ENCODE measurements at regions not wholly inside any gene's neighbourhood (a gene's known extent, or its start where the extent isn't known, plus 50 kb on each side); places are given as distances from the start of the nearest gene placed in this dataset.
"Not testable (repeated sequence)": the region's sequence is repeated elsewhere in the genome, so short reads cannot be mapped to it uniquely, and the experiment has no call there.

DNA sequence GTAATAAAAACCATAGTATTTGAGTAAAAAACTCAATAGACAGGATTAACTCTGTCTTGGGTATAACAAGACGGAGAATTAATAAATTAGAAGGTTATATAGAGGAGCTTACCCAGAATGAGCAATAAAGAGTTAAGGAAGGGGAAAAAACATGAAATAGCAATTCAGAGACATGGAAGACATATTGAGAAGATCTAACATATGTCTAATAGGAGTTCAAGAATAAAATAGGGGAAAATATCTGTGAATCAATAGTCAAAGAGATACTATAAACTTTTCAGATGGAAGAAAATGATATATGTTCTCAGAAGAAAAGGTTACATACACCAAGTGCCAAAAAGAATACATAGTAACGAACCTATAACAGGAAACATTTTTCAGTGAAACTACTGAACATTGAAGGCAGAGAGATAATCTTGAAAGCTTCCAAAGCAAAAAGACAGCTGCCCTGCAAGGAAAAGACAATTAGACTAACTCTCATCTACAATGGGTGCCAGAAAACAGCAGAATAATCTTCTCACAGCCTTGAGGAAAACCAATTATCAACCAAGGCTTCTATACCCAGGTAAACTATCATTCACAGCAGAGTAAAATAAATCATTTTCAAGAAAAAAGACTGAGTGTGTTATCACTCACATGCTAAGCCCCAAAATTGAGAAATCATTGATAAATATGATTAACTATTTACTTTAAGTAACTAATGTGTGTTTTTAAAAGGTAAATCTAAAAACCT lies 106.0 kb downstream of the ENC1 start:
- no peak for DNase-seq (ENCODE audit: low read depth in 2 of 2)

DNA sequence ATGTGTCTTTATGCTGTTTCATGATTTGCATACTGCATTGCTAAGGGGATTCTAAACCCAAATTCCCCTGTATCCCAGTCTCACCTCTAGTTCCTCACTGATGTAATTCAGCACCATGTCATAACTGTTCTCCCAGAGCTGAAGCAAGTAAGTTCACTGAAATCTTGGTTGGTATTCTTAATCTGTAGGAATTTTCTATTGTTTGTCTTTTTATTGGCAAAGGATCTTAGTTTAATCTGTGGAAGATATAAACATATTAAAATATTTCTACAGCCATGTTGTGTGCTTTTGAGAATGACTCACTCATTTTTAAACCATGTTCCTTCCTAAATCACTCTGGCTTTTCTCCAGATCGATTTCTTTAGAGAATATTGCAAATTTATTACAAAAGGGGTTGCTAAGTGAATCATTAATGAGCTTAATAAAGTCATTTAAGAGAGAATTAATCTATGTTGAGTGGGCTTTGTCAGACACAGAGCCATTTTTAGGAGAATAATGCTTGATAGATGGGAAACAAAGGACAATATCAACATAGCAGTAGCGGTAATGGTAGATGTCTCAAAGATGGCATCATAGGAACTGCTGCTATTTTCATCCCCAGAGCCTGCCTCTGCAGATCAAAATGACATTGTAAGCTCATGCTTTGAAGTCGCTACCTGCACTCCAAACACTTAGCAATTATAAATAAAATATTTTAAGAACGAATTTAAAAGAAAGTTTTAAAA lies 110.0 kb downstream of the ENC1 start:
- no peak for DNase-seq (ENCODE audit: low read depth in 2 of 2)

GRCh38 chr5:74529101-74529500 lies 111.4 kb downstream of the ENC1 start:
- DNase-seq (ENCODE audit: low read depth in 2 of 2), result peak in 1 of 2 donors; percentile 43

DNA sequence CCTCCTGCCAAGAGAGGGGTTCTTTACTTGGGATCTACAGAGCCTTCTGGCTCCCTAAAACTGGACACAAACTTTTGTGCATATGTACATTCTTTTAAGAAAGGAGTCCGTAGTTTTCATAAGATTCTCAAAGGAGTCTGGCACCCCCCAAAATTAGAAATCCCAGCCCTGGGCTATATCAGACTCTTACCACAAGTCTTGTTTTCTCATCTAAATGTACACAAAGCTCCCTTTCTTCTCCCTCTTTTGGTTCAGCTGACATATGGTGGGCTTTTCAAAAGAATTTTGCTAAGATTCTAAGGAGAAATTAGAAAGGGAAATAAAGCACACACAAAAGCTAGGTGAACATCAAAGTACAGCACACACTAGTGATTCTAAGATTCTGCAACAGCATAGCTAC lies 114.4 kb downstream of the ENC1 start:
- no peak for DNase-seq (ENCODE audit: low read depth in 2 of 2)

- DNase-seq (ENCODE audit: low read depth in 2 of 2), result not testable (repeated sequence)
Measured at GRCh38 chr5:74524767-74525166, 115.8 kb downstream of the ENC1 start.

- DNase-seq (ENCODE audit: low read depth in 2 of 2), result not testable (repeated sequence)
Measured at GRCh38 chr5:74523698-74524097, 116.8 kb downstream of the ENC1 start.

DNA sequence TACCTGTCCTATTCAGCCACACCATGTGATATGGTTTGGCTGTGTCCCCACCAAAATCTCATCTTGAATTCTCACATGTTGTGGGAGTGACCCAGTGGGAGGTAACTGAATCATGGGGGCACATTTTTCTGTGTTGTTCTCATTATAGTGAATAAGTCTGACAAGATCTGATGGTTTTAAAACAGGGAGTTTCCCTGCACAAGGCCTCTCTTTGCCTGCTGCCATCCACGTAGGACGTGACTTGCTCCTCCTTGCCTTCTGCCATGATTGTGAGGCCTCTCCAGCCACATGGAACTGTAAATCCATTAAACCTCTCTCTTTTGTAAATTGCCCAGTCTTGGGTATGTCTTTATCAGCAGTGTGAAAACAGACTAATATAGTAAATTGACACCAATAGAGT lies 117.7 kb downstream of the ENC1 start:
- DNase-seq (ENCODE audit: low read depth in 2 of 2), result not testable (repeated sequence)

- DNase-seq (ENCODE audit: low read depth in 2 of 2), result no peak
Measured at GRCh38 chr5:74521401-74521800, 119.1 kb downstream of the ENC1 start.

- DNase-seq (ENCODE audit: low read depth in 2 of 2), result no peak
Measured at GRCh38 chr5:74519679-74520078, 120.8 kb downstream of the ENC1 start.

- no peak for DNase-seq (ENCODE audit: low read depth in 2 of 2)
Measured at GRCh38 chr5:74519161-74519571, 121.4 kb downstream of the ENC1 start.

DNA sequence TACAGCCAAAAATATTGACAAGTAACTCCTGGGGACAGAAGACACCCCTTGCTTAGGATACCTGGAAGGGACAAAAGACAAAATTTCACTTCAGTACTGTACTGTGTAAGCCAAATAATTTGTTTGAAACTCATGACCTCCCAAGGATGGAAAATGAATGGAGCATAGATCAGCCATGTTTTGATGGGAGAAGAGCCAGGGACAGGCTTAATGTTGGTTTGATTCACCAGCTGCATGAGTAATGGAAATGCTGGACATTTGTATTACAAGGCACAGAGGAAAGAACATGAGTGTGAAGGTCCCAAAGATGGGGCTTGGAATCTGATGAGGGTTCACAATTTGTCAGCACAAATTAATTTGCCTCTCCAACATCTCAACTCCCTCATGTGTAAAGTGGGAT lies 122.8 kb downstream of the ENC1 start:
- DNase-seq (ENCODE audit: low read depth in 2 of 2), result peak; percentile 78

GRCh38 chr5:74516211-74516636 lies 124.3 kb downstream of the ENC1 start:
- DNase-seq (ENCODE audit: low read depth in 2 of 2), result no peak

GRCh38 chr5:74514888-74515551 lies 125.5 kb downstream of the ENC1 start:
- DNase-seq (ENCODE audit: low read depth in 2 of 2), result no peak

DNA sequence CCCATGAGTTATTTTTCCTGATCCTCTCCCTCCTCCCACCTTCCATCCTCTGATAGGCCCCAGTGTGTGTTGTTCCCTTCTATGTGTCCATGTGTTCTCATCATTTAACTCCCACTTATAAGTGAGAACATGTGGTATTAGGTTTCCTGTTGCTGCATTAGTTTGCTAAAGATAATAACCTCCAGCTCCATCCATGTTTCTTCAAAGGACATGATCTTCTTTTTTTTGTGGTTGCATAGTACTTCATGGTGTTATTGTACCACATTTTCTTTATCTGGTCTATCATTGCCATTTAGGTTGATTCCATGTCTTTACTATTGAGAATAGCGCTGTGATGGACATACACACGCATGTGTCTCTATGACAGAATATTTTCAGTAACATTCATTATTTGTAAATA lies 128.8 kb downstream of the ENC1 start:
- not testable (repeated sequence) for DNase-seq (ENCODE audit: low read depth in 2 of 2)

- no peak for DNase-seq (ENCODE audit: low read depth in 2 of 2)
Measured at GRCh38 chr5:74510476-74511075, 130.0 kb downstream of the ENC1 start.

GRCh38 chr5:74507370-74508005 lies 133.0 kb downstream of the ENC1 start:
- no peak for DNase-seq (ENCODE audit: low read depth in 2 of 2)

DNA sequence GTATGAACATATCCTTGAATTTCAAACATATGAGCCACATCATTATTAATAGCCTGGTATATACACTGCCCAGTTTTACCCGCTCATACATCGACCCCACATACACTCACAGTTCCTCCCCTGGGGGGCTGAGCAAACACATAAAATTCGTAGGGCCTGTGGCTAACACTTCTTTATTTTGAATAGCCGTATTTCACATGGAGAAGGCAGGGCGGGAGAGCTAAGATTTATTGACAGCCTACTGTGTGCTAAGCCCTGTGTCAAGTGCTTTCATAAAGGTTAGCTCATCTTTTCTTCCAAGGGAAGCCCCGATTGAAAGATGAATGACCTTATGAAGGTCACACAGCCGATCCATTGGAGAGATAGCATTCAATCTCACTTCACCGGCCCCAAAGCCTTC lies 134.4 kb downstream of the ENC1 start:
- no peak for DNase-seq (ENCODE audit: low read depth in 2 of 2)

DNA sequence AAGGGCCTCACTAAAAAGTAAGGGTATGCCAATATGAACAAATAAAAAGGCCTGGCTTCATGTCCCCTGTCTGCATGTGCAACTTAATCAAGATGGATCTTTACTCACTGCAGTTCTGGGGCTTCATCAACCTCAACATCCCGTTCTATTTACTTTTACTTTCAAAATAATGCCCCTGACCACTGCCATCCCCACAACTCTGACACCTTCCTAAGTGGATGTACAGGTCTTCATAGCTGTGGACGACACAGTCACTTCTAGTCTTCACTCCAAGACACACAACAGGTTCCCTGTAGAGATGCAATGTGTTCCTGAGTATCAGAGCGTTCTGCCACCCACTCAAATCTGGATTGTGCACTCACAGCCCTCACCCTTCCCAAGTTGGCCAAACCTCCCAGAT lies 136.1 kb downstream of the ENC1 start:
- DNase-seq (ENCODE audit: low read depth in 2 of 2), result no peak

DNA sequence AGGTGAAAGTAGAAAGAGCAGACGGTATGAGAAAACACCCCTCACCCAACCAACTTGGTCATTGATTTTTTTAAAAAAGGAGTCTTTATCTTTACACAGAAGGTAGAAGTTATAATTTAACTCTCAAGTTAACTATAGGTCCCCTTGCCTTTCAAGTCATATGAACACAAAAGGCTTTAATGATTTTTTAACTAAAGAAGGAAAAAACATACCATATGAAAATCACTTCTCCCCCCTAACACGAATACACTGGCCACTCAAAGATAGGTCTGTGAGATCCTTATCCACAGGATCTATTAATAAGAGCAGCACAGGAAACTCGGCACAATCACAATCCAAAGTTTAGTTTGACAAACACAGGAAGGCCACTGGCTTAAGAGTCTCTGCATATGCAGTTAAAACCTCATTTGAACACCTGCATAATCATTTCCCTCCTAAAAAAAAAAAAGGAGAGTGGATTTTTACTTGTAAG lies 138.0 kb downstream of the ENC1 start:
- peak in 1 of 2 donors; percentile 78 for DNase-seq (ENCODE audit: low read depth in 2 of 2)

DNA sequence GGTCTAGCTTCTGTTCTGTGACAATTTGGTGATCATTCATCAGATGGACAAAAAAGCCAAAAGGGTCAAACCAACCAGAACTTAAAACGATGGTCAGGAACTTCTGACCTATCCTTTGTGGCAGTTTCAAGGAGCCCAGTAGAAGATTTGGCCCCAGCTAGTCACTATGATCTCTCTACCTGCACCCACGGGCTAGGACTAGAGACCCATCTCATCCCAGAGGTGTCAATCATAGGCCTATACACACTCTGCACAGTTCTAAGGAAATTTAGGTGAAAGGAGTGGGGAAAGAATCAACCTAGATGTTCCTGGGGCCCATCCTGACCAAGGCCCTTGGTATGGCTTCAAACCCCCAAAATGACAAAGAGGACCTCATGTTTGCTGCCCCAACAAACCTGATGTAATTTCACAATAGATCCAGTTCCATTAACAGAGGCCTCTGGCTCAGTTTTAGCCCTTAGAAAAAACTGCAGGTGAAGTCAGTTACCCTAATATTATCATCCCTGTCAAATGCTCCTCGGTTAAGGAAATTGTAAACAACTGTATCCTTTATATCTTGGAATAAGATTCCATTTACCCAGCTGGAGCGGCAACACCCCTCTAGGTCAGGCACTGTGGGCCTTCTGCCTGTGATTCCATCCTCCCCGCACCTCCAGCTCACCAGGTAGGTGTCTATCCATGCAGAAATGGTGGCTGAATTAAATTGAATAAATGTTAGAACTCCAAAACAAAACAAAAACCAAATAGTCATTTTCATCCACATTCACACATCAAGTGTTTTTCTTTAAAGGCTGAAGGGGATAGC lies 138.7 kb downstream of the ENC1 start:
- no peak for DNase-seq (ENCODE audit: low read depth in 2 of 2)
